OCI-LY3 (cell line): ENCODE measurements at regions not wholly inside any gene's neighbourhood (a gene's known extent, or its start where the extent isn't known, plus 50 kb on each side); places are given as distances from the start of the nearest gene placed in this dataset.
"Not testable (repeated sequence)": the region's sequence is repeated elsewhere in the genome, so short reads cannot be mapped to it uniquely, and the experiment has no call there.

Experiments used
- H2AFZ ChIP-seq: fragments of 200-600, 300-600 bp; shearing (Covaris generic); 2 replicates; pipeline ENCODE4 v1.6.0; 2014; ENCODE audit warnings: antibody characterized with exemption, low read depth, low read length
- H3K27ac ChIP-seq: fragments of 200-600, 300-600 bp; sonication (generic); 2 replicates; pipeline ENCODE4 v1.5.1; 2014; ENCODE audit warnings: mild to moderate bottlenecking, low read length, moderate library complexity, mixed read lengths
- H3K27me3 ChIP-seq: fragments of 200-600, 300-600 bp; sonication (generic); 2 replicates; pipeline ENCODE4 v1.6.1; 2014; ENCODE audit warnings: low read depth, low read length, mixed read lengths
- H3K36me3 ChIP-seq: fragments of 200-600, 300-600 bp; sonication (generic); replicated peaks from 2 replicates; pipeline ENCODE3; 2014; ENCODE audit warnings: low read depth, low read length, mixed read lengths
- H3K4me1 ChIP-seq: fragments of 300-600, 200-600 bp; sonication (generic); 2 replicates; pipeline ENCODE4 v1.6.1; 2014; ENCODE audit warnings: low read length, mixed read lengths
- H3K4me2 ChIP-seq: fragments of 200-600, 300-600 bp; sonication (generic); 2 replicates; pipeline ENCODE4 v1.6.1; 2014; ENCODE audit warnings: low read length, mixed read lengths
- H3K4me3 ChIP-seq: fragments of 300-600, 200-600 bp; sonication (generic); 2 replicates; pipeline ENCODE4 v1.5.1; 2014; ENCODE audit warnings: antibody characterized with exemption, mild to moderate bottlenecking, low read length, moderate library complexity
- H3K79me2 ChIP-seq: fragments of 300-600, 200-600 bp; shearing (Covaris generic); 2 replicates; pipeline ENCODE4 v1.6.1; 2014; ENCODE audit warnings: mild to moderate bottlenecking, low read length, mixed read lengths
- H3K9ac ChIP-seq: fragments of 300-600, 200-600 bp; shearing (Covaris generic); 2 replicates; pipeline ENCODE4 v1.6.0; 2014; ENCODE audit warnings: mild to moderate bottlenecking, low read length, moderate library complexity
- H3K9me3 ChIP-seq: fragments of 200-600, 300-600 bp; shearing (Covaris generic); 2 replicates; pipeline ENCODE4 v1.6.1; 2014; ENCODE audit warnings: low read length, mixed read lengths; ENCODE audit not compliant: insufficient read depth
- H4K20me1 ChIP-seq: fragments of 200-600, 300-600 bp; sonication (generic); 2 replicates; pipeline ENCODE4 v1.6.1; 2016; ENCODE audit warnings: low read length, mixed read lengths; ENCODE audit not compliant: insufficient read depth
- EZH2phosphoT487 ChIP-seq: fragments of 200-600 bp; shearing (Covaris generic); IDR thresholded peaks from 2 replicates; pipeline ENCODE4 v1.6.1; 2018; ENCODE audit warnings: antibody characterized with exemption, mixed run types, low read depth
- TF ChIP-seq, protein P1 (sequence below): fragments of 200-600, 300-600 bp; sonication (generic); IDR thresholded peaks from 2 replicates; pipeline ENCODE4 v1.5.1; 2014; ENCODE audit warnings: antibody characterized with exemption, low read length, low read depth

DNA sequence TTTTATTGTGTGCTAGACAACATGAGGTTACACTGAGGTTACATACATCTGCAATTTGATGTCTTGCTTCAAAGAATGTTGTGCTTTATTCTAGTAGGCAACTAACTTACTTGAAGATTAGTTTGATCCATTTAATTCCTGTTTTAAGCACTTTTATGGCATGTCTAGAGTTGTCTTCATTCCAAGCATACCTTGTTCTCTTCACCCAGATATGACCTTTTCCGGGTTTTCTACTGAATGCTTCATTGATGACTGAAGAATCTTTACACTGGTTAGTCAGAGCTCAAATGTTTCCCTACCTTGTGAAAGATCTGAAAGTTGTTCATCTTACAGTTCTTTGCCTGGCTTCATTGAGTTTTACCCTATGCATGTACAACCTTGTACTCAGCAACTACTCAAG, 274.0 kb upstream of the KITLG start:
- Histone ChIP-seq H3K9me3 (no peaks in the 10 kb centered on the region), H2AFZ (no peak overlapping the region), H3K27me3 (no peaks in the 10 kb centered on the region), H3K4me1 (no peaks in the 10 kb centered on the region), H3K27ac (no peak overlapping the region), H3K36me3 (no peaks in the 10 kb centered on the region), H3K4me2 (no peak overlapping the region), H3K9ac (no peak overlapping the region), H3K4me3 (no peak overlapping the region), H3K79me2 (no peaks in the 10 kb centered on the region), H4K20me1 (no peaks in the 10 kb centered on the region)
- TF ChIP-seq EZH2phosphoT487, result no peak
- TF ChIP-seq, protein P1, sequence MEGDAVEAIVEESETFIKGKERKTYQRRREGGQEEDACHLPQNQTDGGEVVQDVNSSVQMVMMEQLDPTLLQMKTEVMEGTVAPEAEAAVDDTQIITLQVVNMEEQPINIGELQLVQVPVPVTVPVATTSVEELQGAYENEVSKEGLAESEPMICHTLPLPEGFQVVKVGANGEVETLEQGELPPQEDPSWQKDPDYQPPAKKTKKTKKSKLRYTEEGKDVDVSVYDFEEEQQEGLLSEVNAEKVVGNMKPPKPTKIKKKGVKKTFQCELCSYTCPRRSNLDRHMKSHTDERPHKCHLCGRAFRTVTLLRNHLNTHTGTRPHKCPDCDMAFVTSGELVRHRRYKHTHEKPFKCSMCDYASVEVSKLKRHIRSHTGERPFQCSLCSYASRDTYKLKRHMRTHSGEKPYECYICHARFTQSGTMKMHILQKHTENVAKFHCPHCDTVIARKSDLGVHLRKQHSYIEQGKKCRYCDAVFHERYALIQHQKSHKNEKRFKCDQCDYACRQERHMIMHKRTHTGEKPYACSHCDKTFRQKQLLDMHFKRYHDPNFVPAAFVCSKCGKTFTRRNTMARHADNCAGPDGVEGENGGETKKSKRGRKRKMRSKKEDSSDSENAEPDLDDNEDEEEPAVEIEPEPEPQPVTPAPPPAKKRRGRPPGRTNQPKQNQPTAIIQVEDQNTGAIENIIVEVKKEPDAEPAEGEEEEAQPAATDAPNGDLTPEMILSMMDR, result no peak

DNA sequence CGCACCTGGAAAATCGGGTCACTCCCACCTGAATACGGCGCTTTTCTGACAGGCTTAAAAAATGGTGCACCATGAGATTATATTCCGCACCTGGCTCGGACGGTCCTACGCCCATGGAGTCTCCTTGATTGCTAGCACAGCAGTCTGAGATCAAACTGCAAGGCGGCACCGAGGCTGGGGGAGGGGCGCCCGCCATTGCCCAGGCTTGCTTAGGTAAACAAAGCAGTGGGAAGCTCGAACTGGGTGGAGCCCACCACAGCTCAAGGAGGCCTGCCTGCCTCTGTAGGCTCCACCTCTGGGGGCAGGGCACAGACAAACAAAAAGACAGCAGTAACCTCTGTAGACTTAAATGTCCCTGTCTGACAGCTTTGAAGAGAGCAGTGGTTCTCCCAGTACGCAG, 267.0 kb upstream of the KITLG start:
- H3K9ac ChIP-seq, H3K79me2 ChIP-seq, H3K36me3 ChIP-seq, H3K27ac ChIP-seq, H3K4me1 ChIP-seq, H2AFZ ChIP-seq, H3K4me2 ChIP-seq, H3K4me3 ChIP-seq, H3K9me3 ChIP-seq, H3K27me3 ChIP-seq, H4K20me1 ChIP-seq: not testable (repeated sequence)

DNA sequence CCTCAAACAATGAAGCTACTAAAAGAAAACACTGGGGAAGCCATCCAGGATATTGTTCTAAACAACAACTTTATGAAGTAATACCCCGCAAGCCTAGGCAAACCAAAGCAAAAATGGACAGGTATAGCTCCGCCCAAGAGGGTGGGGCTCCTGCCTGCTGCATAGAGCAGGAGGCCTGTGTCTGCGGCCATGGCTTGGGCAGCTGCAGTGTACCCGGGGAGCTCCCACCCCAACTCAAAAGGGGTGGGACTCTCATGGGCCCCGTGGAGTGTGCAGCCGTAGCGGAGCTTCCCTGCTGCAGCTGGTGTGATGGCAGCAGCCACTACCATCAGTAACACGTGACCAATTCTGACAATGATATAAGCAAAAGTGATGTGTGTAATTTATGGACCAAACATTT, 264.2 kb upstream of the KITLG start:
- H2AFZ ChIP-seq, result no peak overlapping the region
- H3K27ac ChIP-seq, result no peak overlapping the region
- no peaks in the 10 kb centered on the region for H4K20me1 ChIP-seq
- no peaks in the 10 kb centered on the region for H3K27me3 ChIP-seq
- no peaks in the 10 kb centered on the region for H3K79me2 ChIP-seq
- H3K36me3 ChIP-seq, result no peaks in the 10 kb centered on the region
- no peak overlapping the region for H3K4me2 ChIP-seq
- TF ChIP-seq, protein P1, result no peak
- TF ChIP-seq EZH2phosphoT487, result no peak
- no peak overlapping the region for H3K9ac ChIP-seq
- H3K4me3 ChIP-seq, result no peak overlapping the region
- H3K4me1 ChIP-seq, result no peaks in the 10 kb centered on the region
- peaks cover 4% of the 10 kb centered on the region; the same call in 1 of the 2 replicates for H3K9me3 ChIP-seq

DNA sequence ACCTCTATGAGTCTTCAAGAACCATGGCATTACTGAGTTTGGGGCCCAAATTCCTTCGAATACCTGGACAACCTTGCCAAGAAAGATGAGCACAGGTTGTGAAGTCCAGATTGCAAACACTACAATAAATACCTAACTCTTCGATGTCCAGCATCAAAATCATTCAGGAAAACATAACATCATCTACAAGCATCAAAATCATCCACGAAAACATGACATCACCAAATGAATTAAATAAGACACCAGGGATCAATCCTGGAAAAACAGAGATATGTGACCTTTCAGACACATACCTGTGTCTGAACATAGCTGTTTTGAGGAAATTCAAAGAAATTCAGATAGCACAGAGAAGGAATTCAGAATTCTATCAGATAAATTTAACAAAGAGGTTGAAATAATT, 262.0 kb upstream of the KITLG start:
- Histone ChIP-seq H3K9ac (no peak overlapping the region), H2AFZ (no peak overlapping the region), H3K27ac (no peak overlapping the region), H3K9me3 (peaks cover 4% of the 10 kb centered on the region; the same call in 1 of the 2 replicates), H3K27me3 (no peaks in the 10 kb centered on the region), H3K4me3 (no peak overlapping the region), H3K36me3 (no peaks in the 10 kb centered on the region), H3K4me1 (no peaks in the 10 kb centered on the region), H4K20me1 (no peaks in the 10 kb centered on the region), H3K79me2 (no peaks in the 10 kb centered on the region), H3K4me2 (no peak overlapping the region)
- TF ChIP-seq EZH2phosphoT487, result no peak
- TF ChIP-seq, protein P1, result no peak

DNA sequence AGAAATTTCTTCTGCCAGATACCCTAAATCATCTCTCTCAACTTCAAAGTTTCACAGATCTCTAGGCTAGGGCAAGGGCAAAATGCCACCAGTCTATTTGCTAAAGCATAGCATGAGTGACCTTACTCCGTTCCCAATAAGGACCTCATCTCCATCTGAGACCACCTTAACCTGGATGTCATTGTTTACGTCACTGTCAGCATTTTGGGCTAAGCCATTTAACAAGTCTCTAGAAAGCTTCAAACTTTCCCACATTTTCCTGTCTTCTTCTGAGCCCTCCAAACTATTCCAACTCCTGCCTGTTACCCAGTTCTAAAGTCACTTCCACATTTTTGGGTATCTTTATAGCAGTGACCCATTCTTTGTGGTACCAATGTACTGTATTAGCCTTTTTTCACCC, 259.2 kb upstream of the KITLG start:
- Histone ChIP-seq H4K20me1 (no peaks in the 10 kb centered on the region), H3K36me3 (no peaks in the 10 kb centered on the region), H3K27ac (no peak overlapping the region), H3K4me3 (no peak overlapping the region), H2AFZ (no peak overlapping the region), H3K4me1 (no peaks in the 10 kb centered on the region), H3K9me3 (peaks cover 4% of the 10 kb centered on the region; the same call in 1 of the 2 replicates), H3K27me3 (no peaks in the 10 kb centered on the region), H3K79me2 (no peaks in the 10 kb centered on the region), H3K9ac (no peak overlapping the region), H3K4me2 (no peak overlapping the region)
- TF ChIP-seq, protein P1, result no peak
